ENCODE measurements at regions not wholly inside any gene's neighbourhood (a gene's known extent, or its start where the extent isn't known, plus 50 kb on each side); places are given as distances from the start of the nearest gene placed in this dataset.

DNA sequence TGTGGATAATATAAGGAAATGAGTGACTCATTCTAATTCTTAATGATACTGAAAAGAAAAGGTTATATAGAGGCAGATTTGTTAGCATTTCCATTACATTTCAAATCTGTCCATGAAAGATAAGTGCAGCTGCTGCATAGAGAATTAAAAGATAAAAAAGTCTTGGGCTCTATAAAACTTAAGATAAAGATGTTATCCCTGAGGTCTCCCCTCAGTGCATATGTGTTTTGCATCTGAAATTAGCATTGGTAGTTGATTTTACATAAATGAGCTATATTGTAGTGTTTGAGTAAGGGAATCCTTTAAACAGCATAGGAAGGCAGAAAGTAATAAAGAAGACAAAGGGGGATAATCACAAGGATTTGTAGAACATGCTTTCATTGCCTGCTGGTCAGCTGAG, 206.2 kb downstream of the FSCB start:
- TF ChIP-seq, protein P1, sequence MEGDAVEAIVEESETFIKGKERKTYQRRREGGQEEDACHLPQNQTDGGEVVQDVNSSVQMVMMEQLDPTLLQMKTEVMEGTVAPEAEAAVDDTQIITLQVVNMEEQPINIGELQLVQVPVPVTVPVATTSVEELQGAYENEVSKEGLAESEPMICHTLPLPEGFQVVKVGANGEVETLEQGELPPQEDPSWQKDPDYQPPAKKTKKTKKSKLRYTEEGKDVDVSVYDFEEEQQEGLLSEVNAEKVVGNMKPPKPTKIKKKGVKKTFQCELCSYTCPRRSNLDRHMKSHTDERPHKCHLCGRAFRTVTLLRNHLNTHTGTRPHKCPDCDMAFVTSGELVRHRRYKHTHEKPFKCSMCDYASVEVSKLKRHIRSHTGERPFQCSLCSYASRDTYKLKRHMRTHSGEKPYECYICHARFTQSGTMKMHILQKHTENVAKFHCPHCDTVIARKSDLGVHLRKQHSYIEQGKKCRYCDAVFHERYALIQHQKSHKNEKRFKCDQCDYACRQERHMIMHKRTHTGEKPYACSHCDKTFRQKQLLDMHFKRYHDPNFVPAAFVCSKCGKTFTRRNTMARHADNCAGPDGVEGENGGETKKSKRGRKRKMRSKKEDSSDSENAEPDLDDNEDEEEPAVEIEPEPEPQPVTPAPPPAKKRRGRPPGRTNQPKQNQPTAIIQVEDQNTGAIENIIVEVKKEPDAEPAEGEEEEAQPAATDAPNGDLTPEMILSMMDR (conservative IDR thresholded peaks at IDR 0.05; ENCODE audit: low read depth in 2 of 2), result no peak
- TF ChIP-seq, protein P2, sequence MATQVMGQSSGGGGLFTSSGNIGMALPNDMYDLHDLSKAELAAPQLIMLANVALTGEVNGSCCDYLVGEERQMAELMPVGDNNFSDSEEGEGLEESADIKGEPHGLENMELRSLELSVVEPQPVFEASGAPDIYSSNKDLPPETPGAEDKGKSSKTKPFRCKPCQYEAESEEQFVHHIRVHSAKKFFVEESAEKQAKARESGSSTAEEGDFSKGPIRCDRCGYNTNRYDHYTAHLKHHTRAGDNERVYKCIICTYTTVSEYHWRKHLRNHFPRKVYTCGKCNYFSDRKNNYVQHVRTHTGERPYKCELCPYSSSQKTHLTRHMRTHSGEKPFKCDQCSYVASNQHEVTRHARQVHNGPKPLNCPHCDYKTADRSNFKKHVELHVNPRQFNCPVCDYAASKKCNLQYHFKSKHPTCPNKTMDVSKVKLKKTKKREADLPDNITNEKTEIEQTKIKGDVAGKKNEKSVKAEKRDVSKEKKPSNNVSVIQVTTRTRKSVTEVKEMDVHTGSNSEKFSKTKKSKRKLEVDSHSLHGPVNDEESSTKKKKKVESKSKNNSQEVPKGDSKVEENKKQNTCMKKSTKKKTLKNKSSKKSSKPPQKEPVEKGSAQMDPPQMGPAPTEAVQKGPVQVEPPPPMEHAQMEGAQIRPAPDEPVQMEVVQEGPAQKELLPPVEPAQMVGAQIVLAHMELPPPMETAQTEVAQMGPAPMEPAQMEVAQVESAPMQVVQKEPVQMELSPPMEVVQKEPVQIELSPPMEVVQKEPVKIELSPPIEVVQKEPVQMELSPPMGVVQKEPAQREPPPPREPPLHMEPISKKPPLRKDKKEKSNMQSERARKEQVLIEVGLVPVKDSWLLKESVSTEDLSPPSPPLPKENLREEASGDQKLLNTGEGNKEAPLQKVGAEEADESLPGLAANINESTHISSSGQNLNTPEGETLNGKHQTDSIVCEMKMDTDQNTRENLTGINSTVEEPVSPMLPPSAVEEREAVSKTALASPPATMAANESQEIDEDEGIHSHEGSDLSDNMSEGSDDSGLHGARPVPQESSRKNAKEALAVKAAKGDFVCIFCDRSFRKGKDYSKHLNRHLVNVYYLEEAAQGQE (IDR thresholded peaks at IDR 0.05; ENCODE audit: unreplicated experiment), result no peak
- no peak for TF ChIP-seq POLR2AphosphoS5 (IDR thresholded peaks at IDR 0.05; ENCODE audit: low read depth)
- TF ChIP-seq STAT1 (IDR thresholded peaks at IDR 0.05; ENCODE audit: unreplicated experiment), result no peak
- no peak for TF ChIP-seq EZH2 (IDR thresholded peaks at IDR 0.05; ENCODE audit: low read depth, unreplicated experiment)
- TF ChIP-seq EZH2phosphoT487 (IDR thresholded peaks at IDR 0.05; ENCODE audit: unreplicated experiment), result no peak
- TF ChIP-seq CREB1 (CRISPR knock-in tag; IDR thresholded peaks at IDR 0.05; ENCODE audit: low read depth), result no peak
- TF ChIP-seq JUNB (IDR thresholded peaks at IDR 0.05; ENCODE audit: unreplicated experiment), result no peak
- no peak for TF ChIP-seq ZNF331 (CRISPR knock-in tag; IDR thresholded peaks at IDR 0.05; ENCODE audit: low read depth)
- TF ChIP-seq, protein P3, sequence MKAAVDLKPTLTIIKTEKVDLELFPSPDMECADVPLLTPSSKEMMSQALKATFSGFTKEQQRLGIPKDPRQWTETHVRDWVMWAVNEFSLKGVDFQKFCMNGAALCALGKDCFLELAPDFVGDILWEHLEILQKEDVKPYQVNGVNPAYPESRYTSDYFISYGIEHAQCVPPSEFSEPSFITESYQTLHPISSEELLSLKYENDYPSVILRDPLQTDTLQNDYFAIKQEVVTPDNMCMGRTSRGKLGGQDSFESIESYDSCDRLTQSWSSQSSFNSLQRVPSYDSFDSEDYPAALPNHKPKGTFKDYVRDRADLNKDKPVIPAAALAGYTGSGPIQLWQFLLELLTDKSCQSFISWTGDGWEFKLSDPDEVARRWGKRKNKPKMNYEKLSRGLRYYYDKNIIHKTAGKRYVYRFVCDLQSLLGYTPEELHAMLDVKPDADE (IDR thresholded peaks at IDR 0.05), result no peak
- no peak for TF ChIP-seq NANOG (IDR thresholded peaks at IDR 0.05; ENCODE audit: borderline replicate concordance)
- TF ChIP-seq, protein P4, sequence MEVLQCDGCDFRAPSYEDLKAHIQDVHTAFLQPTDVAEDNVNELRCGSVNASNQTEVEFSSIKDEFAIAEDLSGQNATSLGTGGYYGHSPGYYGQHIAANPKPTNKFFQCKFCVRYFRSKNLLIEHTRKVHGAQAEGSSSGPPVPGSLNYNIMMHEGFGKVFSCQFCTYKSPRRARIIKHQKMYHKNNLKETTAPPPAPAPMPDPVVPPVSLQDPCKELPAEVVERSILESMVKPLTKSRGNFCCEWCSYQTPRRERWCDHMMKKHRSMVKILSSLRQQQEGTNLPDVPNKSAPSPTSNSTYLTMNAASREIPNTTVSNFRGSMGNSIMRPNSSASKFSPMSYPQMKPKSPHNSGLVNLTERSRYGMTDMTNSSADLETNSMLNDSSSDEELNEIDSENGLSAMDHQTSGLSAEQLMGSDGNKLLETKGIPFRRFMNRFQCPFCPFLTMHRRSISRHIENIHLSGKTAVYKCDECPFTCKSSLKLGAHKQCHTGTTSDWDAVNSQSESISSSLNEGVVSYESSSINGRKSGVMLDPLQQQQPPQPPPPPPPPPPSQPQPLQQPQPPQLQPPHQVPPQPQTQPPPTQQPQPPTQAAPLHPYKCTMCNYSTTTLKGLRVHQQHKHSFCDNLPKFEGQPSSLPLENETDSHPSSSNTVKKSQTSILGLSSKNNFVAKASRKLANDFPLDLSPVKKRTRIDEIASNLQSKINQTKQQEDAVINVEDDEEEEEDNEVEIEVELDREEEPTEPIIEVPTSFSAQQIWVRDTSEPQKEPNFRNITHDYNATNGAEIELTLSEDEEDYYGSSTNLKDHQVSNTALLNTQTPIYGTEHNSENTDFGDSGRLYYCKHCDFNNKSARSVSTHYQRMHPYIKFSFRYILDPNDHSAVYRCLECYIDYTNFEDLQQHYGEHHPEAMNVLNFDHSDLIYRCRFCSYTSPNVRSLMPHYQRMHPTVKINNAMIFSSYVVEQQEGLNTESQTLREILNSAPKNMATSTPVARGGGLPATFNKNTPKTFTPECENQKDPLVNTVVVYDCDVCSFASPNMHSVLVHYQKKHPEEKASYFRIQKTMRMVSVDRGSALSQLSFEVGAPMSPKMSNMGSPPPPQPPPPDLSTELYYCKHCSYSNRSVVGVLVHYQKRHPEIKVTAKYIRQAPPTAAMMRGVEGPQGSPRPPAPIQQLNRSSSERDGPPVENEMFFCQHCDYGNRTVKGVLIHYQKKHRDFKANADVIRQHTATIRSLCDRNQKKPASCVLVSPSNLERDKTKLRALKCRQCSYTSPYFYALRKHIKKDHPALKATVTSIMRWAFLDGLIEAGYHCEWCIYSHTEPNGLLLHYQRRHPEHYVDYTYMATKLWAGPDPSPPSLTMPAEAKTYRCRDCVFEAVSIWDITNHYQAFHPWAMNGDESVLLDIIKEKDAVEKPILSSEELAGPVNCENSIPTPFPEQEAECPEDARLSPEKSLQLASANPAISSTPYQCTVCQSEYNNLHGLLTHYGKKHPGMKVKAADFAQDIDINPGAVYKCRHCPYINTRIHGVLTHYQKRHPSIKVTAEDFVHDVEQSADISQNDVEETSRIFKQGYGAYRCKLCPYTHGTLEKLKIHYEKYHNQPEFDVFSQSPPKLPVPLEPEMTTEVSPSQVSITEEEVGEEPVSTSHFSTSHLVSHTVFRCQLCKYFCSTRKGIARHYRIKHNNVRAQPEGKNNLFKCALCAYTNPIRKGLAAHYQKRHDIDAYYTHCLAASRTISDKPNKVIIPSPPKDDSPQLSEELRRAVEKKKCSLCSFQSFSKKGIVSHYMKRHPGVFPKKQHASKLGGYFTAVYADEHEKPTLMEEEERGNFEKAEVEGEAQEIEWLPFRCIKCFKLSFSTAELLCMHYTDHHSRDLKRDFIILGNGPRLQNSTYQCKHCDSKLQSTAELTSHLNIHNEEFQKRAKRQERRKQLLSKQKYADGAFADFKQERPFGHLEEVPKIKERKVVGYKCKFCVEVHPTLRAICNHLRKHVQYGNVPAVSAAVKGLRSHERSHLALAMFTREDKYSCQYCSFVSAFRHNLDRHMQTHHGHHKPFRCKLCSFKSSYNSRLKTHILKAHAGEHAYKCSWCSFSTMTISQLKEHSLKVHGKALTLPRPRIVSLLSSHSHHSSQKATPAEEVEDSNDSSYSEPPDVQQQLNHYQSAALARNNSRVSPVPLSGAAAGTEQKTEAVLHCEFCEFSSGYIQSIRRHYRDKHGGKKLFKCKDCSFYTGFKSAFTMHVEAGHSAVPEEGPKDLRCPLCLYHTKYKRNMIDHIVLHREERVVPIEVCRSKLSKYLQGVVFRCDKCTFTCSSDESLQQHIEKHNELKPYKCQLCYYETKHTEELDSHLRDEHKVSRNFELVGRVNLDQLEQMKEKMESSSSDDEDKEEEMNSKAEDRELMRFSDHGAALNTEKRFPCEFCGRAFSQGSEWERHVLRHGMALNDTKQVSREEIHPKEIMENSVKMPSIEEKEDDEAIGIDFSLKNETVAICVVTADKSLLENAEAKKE (CRISPR knock-in tag; IDR thresholded peaks at IDR 0.05), result no peak

Data from GM23338 (cell line).